K562 (cell line): ENCODE measurements at regions not wholly inside any gene's neighbourhood (a gene's known extent, or its start where the extent isn't known, plus 50 kb on each side); places are given as distances from the start of the nearest gene placed in this dataset.

Experiments used
- ATAC-seq: fragments of 200-7000 bp; cut with Tn5 transposase; 3 replicates; pipeline ENCODE4 v1.9.1; 2020; ENCODE audit warnings: moderate library complexity
- BruUV-seq: library from RNA; stranded (reverse); fragments of 400-500 nt; replicated peaks from 2 replicates; lab custom pipeline; 2021; lab: Mats Ljungman, UMichigan
- CTCF ChIA-PET: fragments of 300-600 bp; formaldehyde crosslinking; extraction: SDS; loops from one replicate; lab custom pipeline; 2021; ENCODE audit warnings: low intra/inter-chr PET ratio; lab: Yijun Ruan, JAX
- POLR2A ChIA-PET: fragments of 300-600, 350-650 bp; sonication (Branson Sonifier 250); formaldehyde crosslinking; extraction: SDS; loops from one replicate; lab custom pipeline; 2021; ENCODE audit warnings: antibody characterized with exemption, inconsistent platforms; lab: Yijun Ruan, JAX
- DNase-seq, 4 experiments: peaks; one replicate each; pipeline versions ENCODE4 v3.0.0 to v3.0.0-alpha.2; 2011 to 2018; ENCODE audit warnings: low spot score in 3 of 4, mixed read lengths in 3 of 4; ENCODE audit errors: extremely low read depth in 1 of 4
- FAIRE-seq: peaks from 2 replicates; lab custom pipeline; 2011; peaks lifted over from hg19 to GRCh38; lab: Jason Lieb, UNC
- H2AFZ ChIP-seq: 2 replicates; pipeline ENCODE4 v1.6.0; 2011; ENCODE audit warnings: low read depth, low read length, control low read depth, inconsistent platforms
- H3K27ac ChIP-seq: fragments of 200-600 bp; 3 replicates; pipeline ENCODE4 v1.8.0; 2011; ENCODE audit warnings: low read depth, mild to moderate bottlenecking, control low read depth, inconsistent platforms, low read length, moderate library complexity, mixed read lengths; ENCODE audit errors: extremely low read depth
- H3K27me3 ChIP-seq, 2 experiments: fragments of 300-600 bp in 1 of 2; 2 replicates in 1 of 2; 3 replicates in 1 of 2; pipeline versions ENCODE4 v1.6.0 to v1.8.0; 2011; ENCODE audit warnings: inconsistent platforms in 2 of 2, low read length in 2 of 2, mild to moderate bottlenecking in 1 of 2, mixed read lengths in 1 of 2, moderate library complexity in 1 of 2; ENCODE audit not compliant: control insufficient read depth in 2 of 2, insufficient read depth in 2 of 2
- H3K36me3 ChIP-seq: fragments of 300-600 bp; 3 replicates; pipeline ENCODE4 v1.8.0; 2011; ENCODE audit warnings: mild to moderate bottlenecking, low read length, inconsistent platforms; ENCODE audit not compliant: control insufficient read depth, insufficient read depth
- H3K4me1 ChIP-seq, 2 experiments: fragments of 200-600 bp in 1 of 2; replicated peaks in 1 of 2; 2 replicates in 1 of 2; 3 replicates in 1 of 2; pipeline versions ENCODE4 v1.5.1 to v1.8.0; 2011; ENCODE audit warnings: inconsistent platforms in 2 of 2, low read length in 2 of 2, mild to moderate bottlenecking in 1 of 2, mixed read lengths in 1 of 2, moderate library complexity in 1 of 2; ENCODE audit not compliant: control insufficient read depth in 2 of 2, insufficient read depth in 2 of 2
- H3K4me2 ChIP-seq: 2 replicates; pipeline ENCODE4 v1.6.1; 2011; ENCODE audit warnings: low read length, control low read depth, inconsistent platforms, mixed read lengths; ENCODE audit not compliant: insufficient read depth
- H3K4me3 ChIP-seq: fragments of 200-600 bp; sonication (generic), shearing (Covaris generic); 2 replicates; pipeline ENCODE4 v1.5.1; 2016; ENCODE audit warnings: control low read depth, inconsistent platforms
- H3K79me2 ChIP-seq: fragments of 200-600 bp; 3 replicates; pipeline ENCODE4 v1.8.0; 2011; ENCODE audit warnings: low read length, inconsistent platforms; ENCODE audit not compliant: control insufficient read depth, insufficient read depth
- H3K9ac ChIP-seq, 2 experiments: 2 replicates each; pipeline versions ENCODE4 v1.6.0 to v1.6.1; 2011; ENCODE audit warnings: low read depth in 2 of 2, low read length in 2 of 2, control low read depth in 1 of 2, inconsistent platforms in 1 of 2, mild to moderate bottlenecking in 1 of 2, mixed read lengths in 1 of 2; ENCODE audit not compliant: insufficient read depth in 1 of 2
- H3K9me1 ChIP-seq: one replicate; pipeline ENCODE4 v1.6.0; 2011; ENCODE audit warnings: inconsistent platforms, mild to moderate bottlenecking, low read length, moderate library complexity; ENCODE audit not compliant: control insufficient read depth, insufficient read depth
- H3K9me3 ChIP-seq: replicated peaks from 2 replicates; pipeline ENCODE4 v1.5.1; 2011; ENCODE audit warnings: low read depth, low read length, inconsistent platforms; ENCODE audit not compliant: control insufficient read depth, insufficient read depth
- H4K20me1 ChIP-seq: replicated peaks from 2 replicates; pipeline ENCODE4 v1.6.1; 2011; ENCODE audit warnings: low read length, inconsistent platforms, mixed read lengths; ENCODE audit not compliant: control insufficient read depth, insufficient read depth
- BCLAF1 ChIP-seq, 2 experiments: fragments of 450-650 bp in 1 of 2; IDR thresholded peaks; 2 replicates each; pipeline ENCODE4 v1.6.1; 2011 to 2017; ENCODE audit warnings: low read depth in 2 of 2, antibody characterized with exemption in 1 of 2, borderline replicate concordance in 1 of 2, low read length in 1 of 2, mild to moderate bottlenecking in 1 of 2, mixed read lengths in 1 of 2; ENCODE audit not compliant: control insufficient read depth in 1 of 2
- DEAF1 ChIP-seq: fragments of 450-650 bp; formaldehyde crosslinking; IDR thresholded peaks from 2 replicates; pipeline ENCODE4 v1.4.0; 2020; ENCODE audit warnings: mild to moderate bottlenecking, moderate library complexity
- ELK3 ChIP-seq: fragments of 450-650 bp; formaldehyde crosslinking; IDR thresholded peaks from 2 replicates; pipeline ENCODE4 v1.4.0; 2020; ENCODE audit warnings: mild to moderate bottlenecking
- FOXO4 ChIP-seq: fragments of 450-650 bp; formaldehyde crosslinking; IDR thresholded peaks from 2 replicates; pipeline ENCODE4 v1.4.0; 2020; ENCODE audit warnings: mild to moderate bottlenecking, moderate library complexity
- HMG20A ChIP-seq: fragments of 450-650 bp; formaldehyde crosslinking; conservative IDR thresholded peaks from 2 replicates; pipeline ENCODE4 v1.4.0; 2020; ENCODE audit warnings: mild to moderate bottlenecking, mixed read lengths
- MIER1 ChIP-seq: fragments of 450-650 bp; IDR thresholded peaks from 2 replicates; pipeline ENCODE4 v1.6.1; 2016; ENCODE audit warnings: antibody characterized with exemption, mild to moderate bottlenecking, low read depth
- PHB ChIP-seq: fragments of 250-450 bp; sonication (Bioruptor Pico); IDR thresholded peaks from 2 replicates; pipeline ENCODE4 v1.5.0; 2021
- PKNOX1 ChIP-seq: fragments of 450-650 bp; IDR thresholded peaks from 2 replicates; pipeline ENCODE4 v1.6.1; 2016
- PRMT5 ChIP-seq: sonication (generic); formaldehyde crosslinking; IDR thresholded peaks from 2 replicates; pipeline ENCODE4 v1.5.0; 2020; ENCODE audit warnings: missing genetic modification reagents
- RBM34 ChIP-seq: fragments of 200-400 bp; formaldehyde crosslinking; IDR thresholded peaks from 2 replicates; pipeline ENCODE4 v1.6.1; 2018; ENCODE audit warnings: low read length, borderline replicate concordance; ENCODE audit not compliant: insufficient read depth
- TFAM ChIP-seq: fragments of 250-450 bp; sonication (Bioruptor Pico); conservative IDR thresholded peaks from 2 replicates; pipeline ENCODE4 v1.5.0; 2021; ENCODE audit warnings: mild to moderate bottlenecking, moderate library complexity
- ZNF512 ChIP-seq: IDR thresholded peaks from 2 replicates; pipeline ENCODE4 v1.6.1; 2016; ENCODE audit warnings: missing genetic modification characterization, missing compliant biosample characterization
- ZZZ3 ChIP-seq: fragments of 450-650 bp; IDR thresholded peaks from 2 replicates; pipeline ENCODE4 v1.6.1; 2016; ENCODE audit warnings: antibody characterized with exemption, mild to moderate bottlenecking, moderate library complexity
- WGBS: fragments of 100-300 bp; shearing (Covaris generic); methylation state at CpG from one replicate; pipeline ENCODE4 v1.1.6; 2016; ENCODE audit warnings: low coverage, mixed read lengths; ENCODE audit not compliant: insufficient coverage; ENCODE audit errors: missing lambda C conversion rate; 5-methylcytosine and 5-hydroxymethylcytosine counted together
- in situ Hi-C: fragments of 300-500 bp; cut with MboI; formaldehyde crosslinking; loops from 4 replicates; pipeline ENCODE4 v1.15.0; 2018; ENCODE audit warnings: inconsistent platforms, mixed read lengths
- intact Hi-C: fragments of 100-400 bp; cut with micrococcal nuclease; formaldehyde crosslinking; loops from 2 replicates; pipeline ENCODE4 v1.14.2; 2022

- ATAC-seq: no peak
- no TSS peak for BruUV-seq
- Histone ChIP-seq H3K27ac (no peak overlapping the region), H3K36me3 (no peaks in the 10 kb centered on the region), H4K20me1 (no peaks in the 10 kb centered on the region), H3K9ac (no peak overlapping the region), H3K4me2 (no peak overlapping the region), H3K4me3 (no peak overlapping the region), H3K79me2 (no peaks in the 10 kb centered on the region), H2AFZ (no peak overlapping the region), H3K9me3 (no peaks in the 10 kb centered on the region), H3K27me3 (no peaks in the 10 kb centered on the region), H3K9me1 (no peaks in the 10 kb centered on the region), H3K4me1 (no peaks in the 10 kb centered on the region)
- POLR2A ChIA-PET: no interaction called here
- FAIRE-seq: no peak
- in situ Hi-C loops (no loop called here), intact Hi-C loops (no loop called here)
- 0% methylated on average over 1 of the region's 5 CpGs for WGBS
- no peak for DNase-seq
- CTCF ChIA-PET: no interaction called here
- TF ChIP-seq PRMT5 (no peak), TFAM (no peak), FOXO4 (CRISPR knock-in tag) (no peak), ELK3 (CRISPR knock-in tag) (no peak), PHB (CRISPR knock-in tag) (no peak), PKNOX1 (no peak), MIER1 (no peak), ZNF512 (tag) (no peak), ZZZ3 (no peak), RBM34 (no peak), DEAF1 (CRISPR knock-in tag) (no peak), HMG20A (CRISPR knock-in tag) (no peak), BCLAF1 (IDR thresholded peaks at IDR 0.05; ENCODE audit: borderline replicate concordance in 1 of 2, control insufficient read depth in 1 of 2, low read depth in 2 of 2, low read length in 1 of 2) (no peak)
Observed at GRCh38 chrX:147405764-147406163, 506.0 kb upstream of the FMR1 start.
